Fibroblast of mammary gland (primary cell): ENCODE measurements at regions not wholly inside any gene's neighbourhood (a gene's known extent, or its start where the extent isn't known, plus 50 kb on each side); places are given as distances from the start of the nearest gene placed in this dataset.
A peak's percentile ranks its signal among the peaks of the same experiment; 100 is the strongest.

Experiments used
- DNase-seq: peaks from one replicate; pipeline ENCODE4 v3.0.0-alpha.2; 2010; ENCODE audit warnings: low read depth
- H3K4me3 ChIP-seq: 2 replicates; pipeline ENCODE4 v1.5.1; 2011; ENCODE audit warnings: low read depth, mild to moderate bottlenecking, low read length, moderate library complexity; ENCODE audit not compliant: control insufficient read depth
- CTCF ChIP-seq: conservative IDR thresholded peaks from 2 replicates; pipeline ENCODE4 v1.5.1; 2011; ENCODE audit warnings: low read depth, low read length, inconsistent platforms; ENCODE audit not compliant: control insufficient read depth, insufficient read depth

GRCh38 chr4:123469696-123470095 lies 73.1 kb downstream of the SPRY1 start:
- no peak for TF ChIP-seq CTCF
- H3K4me3 ChIP-seq, result no peak overlapping the region
- DNase-seq, result no peak

- DNase-seq, result no peak
- TF ChIP-seq CTCF, result no peak
These were observed 74.0 kb downstream of the SPRY1 start for GRCh38 chr4:123470640-123471039.

GRCh38 chr4:123471655-123472369 lies 75.2 kb downstream of the SPRY1 start:
- DNase-seq, result no peak
- H3K4me3 ChIP-seq, result no peak overlapping the region
- TF ChIP-seq CTCF, result no peak

More at GRCh38 chr4:123470640-123471039, 74.0 kb downstream of the SPRY1 start:
- H3K4me3 ChIP-seq, result no peak overlapping the region

- no peak for TF ChIP-seq CTCF
These were observed 78.2 kb downstream of the SPRY1 start for GRCh38 chr4:123474817-123475216.

GRCh38 chr4:123476089-123476488 lies 79.5 kb downstream of the SPRY1 start:
- no peak overlapping the region for H3K4me3 ChIP-seq
- no peak for DNase-seq
- no peak for TF ChIP-seq CTCF

More at GRCh38 chr4:123474817-123475216, 78.2 kb downstream of the SPRY1 start:
- H3K4me3 ChIP-seq, result no peak overlapping the region
- no peak for DNase-seq

GRCh38 chr4:123477711-123478209 lies 81.2 kb downstream of the SPRY1 start:
- H3K4me3 ChIP-seq, result no peak overlapping the region
- no peak for TF ChIP-seq CTCF
- peak; percentile 47 for DNase-seq

- TF ChIP-seq CTCF, result no peak
- DNase-seq, result no peak
- no peak overlapping the region for H3K4me3 ChIP-seq
These were observed 82.3 kb downstream of the SPRY1 start for GRCh38 chr4:123478859-123479345.
